HG03064 (cell line): ENCODE measurements at regions not wholly inside any gene's neighbourhood (a gene's known extent, or its start where the extent isn't known, plus 50 kb on each side); places are given as distances from the start of the nearest gene placed in this dataset.
"Not testable (repeated sequence)": the region's sequence is repeated elsewhere in the genome, so short reads cannot be mapped to it uniquely, and the experiment has no call there.

Experiments
- ATAC-seq: cut with Tn5 transposase; IDR thresholded peaks from one replicate; pipeline ENCODE4 v1.9.1; 2021; ENCODE audit warnings: low read depth; ENCODE audit not compliant: unreplicated experiment

DNA sequence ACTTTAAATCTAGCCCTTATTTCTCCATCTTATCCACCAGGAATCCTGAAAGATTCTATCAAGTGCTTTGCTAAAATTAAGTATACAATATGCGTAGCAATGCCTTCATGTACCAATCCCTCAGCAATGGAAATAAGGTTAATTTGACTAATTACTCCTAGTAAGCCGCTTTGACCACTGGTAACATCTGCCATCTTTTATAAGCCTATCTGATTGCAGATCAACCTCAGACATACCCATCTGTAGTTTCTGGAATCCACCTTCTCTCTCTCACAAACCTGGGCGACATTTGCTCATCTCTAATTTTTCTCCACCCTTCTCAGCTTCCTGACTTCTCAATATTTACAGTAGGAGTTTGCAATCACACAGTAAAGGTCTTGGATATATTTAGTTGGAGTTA, 138.8 kb upstream of the CRHR1 start:
- ATAC-seq, result no peak

- no peak for ATAC-seq
Measured at GRCh38 chr17:45646288-45646988, 137.7 kb upstream of the CRHR1 start.

GRCh38 chr17:45648642-45649041, 135.5 kb upstream of the CRHR1 start:
- no peak for ATAC-seq

DNA sequence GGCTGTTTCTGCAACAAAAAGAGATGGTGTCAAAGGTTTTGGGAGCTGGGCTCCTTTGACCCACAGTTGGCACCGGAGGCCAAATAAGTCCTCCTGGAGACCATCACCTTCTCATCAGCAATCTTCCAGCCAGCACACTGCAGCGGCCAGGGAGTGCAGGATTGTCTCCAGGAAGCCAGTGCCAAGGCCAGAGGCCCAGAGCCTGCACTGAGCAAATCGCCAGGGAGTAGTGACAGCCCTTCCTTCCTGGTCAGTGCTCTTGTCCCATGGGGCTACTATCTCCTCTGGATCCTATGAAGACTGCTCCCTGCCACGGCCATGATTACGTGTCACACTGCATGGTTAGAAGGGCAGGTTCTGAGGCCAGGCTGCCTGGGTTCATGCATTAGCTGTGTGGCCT, 134.3 kb upstream of the CRHR1 start:
- no peak for ATAC-seq

- ATAC-seq, result no peak
Measured at GRCh38 chr17:45650561-45650960, 133.6 kb upstream of the CRHR1 start.

DNA sequence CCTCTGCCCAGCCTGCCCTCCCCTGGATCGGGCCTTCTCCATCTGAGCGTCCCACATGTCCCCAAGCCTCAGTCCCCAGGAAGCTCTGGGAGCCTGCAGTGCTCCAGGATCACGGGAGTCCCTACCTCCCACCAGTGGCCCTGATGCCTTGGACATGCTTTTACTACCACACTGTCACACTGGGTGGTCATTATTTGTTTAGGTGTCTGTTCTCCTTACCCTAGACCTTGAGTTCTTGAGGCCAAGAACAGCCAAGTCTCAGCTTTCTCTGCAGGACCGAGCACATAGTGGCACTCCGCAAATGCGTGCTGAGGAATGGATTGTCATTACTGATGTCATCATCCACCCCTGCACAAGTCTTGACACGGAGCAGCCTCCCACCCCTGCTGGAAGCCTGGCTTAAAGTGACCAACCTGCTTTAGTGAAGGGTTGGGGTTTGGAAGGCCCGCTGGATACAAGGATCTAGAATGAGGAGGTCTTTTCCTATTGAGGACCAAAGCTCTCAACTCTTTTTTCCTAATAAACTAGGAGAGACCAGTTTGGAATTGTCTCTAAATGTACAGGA, 132.9 kb upstream of the CRHR1 start:
- no peak for ATAC-seq

- ATAC-seq, result no peak
Measured at GRCh38 chr17:45653616-45654015, 130.5 kb upstream of the CRHR1 start.

DNA sequence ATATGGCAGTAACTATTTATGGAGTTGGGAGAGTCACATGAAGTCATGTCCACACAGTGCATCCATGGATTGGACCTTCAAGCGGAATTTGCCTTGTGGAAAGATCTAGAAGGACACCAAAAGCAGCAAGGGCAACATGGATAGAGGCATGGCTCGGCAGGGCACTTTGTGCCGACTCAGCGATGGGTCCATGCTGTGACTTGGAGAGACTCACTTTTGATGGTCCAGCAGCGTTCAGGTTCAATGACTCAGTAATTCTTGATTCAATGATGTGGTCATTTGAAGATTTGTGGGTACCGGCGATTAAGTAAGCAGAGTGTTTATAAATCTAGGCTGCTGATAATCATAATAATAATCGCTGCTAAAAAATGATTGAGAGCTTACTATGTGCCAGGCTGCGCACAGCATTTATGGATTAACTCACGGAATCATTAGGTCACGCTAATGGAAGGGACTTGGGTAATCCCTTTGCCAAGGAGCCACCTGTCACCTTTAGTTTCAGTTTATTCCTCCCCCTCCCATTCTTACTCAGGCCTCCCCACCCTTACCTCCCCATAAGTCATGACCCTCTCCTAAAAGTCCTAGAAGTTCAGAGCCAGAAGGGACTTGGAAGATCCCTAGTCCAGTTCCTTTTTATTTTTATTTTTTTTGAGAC, 127.5 kb upstream of the CRHR1 start:
- ATAC-seq, result no peak

- no peak for ATAC-seq
Measured at GRCh38 chr17:45660474-45660873, 123.6 kb upstream of the CRHR1 start.

GRCh38 chr17:45662432-45662831, 121.7 kb upstream of the CRHR1 start:
- ATAC-seq, result no peak

GRCh38 chr17:45663772-45664171, 120.3 kb upstream of the CRHR1 start:
- ATAC-seq, result no peak

GRCh38 chr17:45664921-45665320, 119.2 kb upstream of the CRHR1 start:
- no peak for ATAC-seq

DNA sequence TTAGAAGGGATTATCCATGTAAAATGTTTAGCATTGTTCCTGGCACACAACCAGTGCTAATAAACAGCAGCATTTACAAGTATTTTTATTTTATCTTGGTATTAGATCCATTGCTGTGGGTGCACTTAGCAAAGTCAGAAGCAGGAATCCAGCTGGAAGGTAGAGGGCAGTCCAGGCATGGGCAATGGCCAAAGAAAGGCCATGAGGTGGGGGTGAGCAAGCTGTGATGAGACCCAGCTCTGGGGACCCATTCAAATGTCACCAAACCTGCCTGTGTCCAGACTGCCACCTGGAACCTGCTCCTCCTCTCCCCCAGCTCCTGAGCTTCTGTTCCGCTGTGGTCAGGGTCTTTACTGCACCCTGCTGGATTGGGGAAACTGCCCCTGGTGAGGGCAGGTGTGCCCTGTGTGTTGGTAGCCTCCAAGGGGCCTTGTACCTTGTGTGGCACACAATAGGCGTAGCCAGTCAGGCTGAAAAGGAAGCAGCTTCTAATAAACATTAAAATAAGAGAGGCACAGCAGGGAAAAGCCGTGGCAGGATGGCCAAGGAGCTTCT, 118.0 kb upstream of the CRHR1 start:
- ATAC-seq, result no peak

- ATAC-seq, result no peak
Measured at GRCh38 chr17:45666641-45667040, 117.5 kb upstream of the CRHR1 start.

GRCh38 chr17:45667591-45668171, 116.4 kb upstream of the CRHR1 start:
- ATAC-seq, result no peak

DNA sequence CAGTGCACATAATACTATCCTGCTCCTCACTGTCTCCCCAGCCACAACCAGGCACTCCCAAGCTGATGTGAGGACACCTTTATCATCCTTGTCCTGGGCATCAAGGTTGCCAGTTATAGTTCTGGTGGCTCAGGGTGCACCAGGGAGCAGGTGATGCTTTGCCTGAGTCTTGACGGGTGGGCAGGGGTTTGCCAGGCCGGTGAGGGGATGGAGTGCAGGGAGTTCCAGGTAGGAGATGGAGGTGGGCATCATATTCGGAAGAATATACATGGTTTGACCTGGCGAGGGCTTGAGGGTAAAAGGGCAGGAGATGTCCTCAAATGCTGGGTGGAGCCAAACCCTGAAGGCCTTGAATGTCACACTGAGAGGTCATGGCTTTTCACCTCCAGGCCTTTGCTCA, 115.8 kb upstream of the CRHR1 start:
- ATAC-seq, result no peak

- ATAC-seq, result no peak
Measured at GRCh38 chr17:45672301-45672700, 111.8 kb upstream of the CRHR1 start.

- ATAC-seq, result no peak
Measured at GRCh38 chr17:45672792-45673191, 111.3 kb upstream of the CRHR1 start.

DNA sequence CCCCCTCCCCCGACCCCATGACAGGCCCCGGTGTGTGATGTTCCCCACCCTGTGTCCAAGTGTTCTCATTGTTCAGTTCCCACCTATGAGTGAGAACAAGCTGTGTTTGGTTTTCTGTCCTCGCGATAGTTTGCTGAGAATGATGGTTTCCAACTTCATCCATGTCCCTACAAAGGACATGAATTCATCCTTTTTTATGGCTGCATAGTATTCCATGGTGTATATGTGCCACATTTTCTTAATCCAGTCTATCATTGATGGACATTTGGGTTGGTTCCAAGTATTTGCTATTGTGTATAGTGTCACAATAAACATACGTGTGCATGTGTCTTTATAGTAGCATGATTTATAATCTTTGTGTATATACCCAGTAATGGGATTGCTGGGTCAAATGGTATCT, 110.4 kb upstream of the CRHR1 start:
- not testable (repeated sequence) for ATAC-seq

- no peak for ATAC-seq
Measured at GRCh38 chr17:45675012-45675411, 109.1 kb upstream of the CRHR1 start.

- no peak for ATAC-seq
Measured at GRCh38 chr17:45675892-45676291, 108.2 kb upstream of the CRHR1 start.
